ENCODE measurements at regions not wholly inside any gene's neighbourhood (a gene's known extent, or its start where the extent isn't known, plus 50 kb on each side); places are given as distances from the start of the nearest gene placed in this dataset.
A peak's percentile ranks its signal among the peaks of the same experiment; 100 is the strongest.

DNA sequence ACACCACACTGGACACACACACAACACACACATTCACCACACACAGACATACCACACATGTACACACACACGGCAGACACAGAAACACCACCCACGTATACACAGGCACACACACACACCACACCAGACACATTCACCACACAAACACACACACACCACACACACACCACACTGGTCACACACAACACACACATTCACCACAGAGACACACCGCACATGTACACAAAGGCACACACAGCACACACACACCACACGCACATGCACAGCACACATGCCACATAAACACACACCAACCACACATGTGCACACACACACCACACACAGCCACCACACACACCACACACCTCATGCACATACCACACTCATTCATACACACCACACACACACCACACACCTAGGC is 84.2 kb upstream of the PRR5 start:
- Histone ChIP-seq H3K9me3 (ENCODE audit: control insufficient read depth in 2 of 3, insufficient read depth in 1 of 3, low read length in 3 of 3) (peaks cover 0 to 6% (median 0%) of the 10 kb centered on the region in 3 donors), H3K27ac (ENCODE audit: low read depth in 2 of 2, low read length in 2 of 2) (no peak overlapping the region), H3K4me3 (ENCODE audit: low read length in 3 of 3) (no peak overlapping the region), H3K9ac (ENCODE audit: low read length in 3 of 3) (no peak overlapping the region), H3K27me3 (ENCODE audit: control insufficient read depth, insufficient read depth, low read length) (peaks cover 3% of the 10 kb centered on the region), H3K4me1 (ENCODE audit: control insufficient read depth in 2 of 3, insufficient read depth in 2 of 3, low read depth in 1 of 3, low read length in 3 of 3) (peaks cover 0 to 4% (median 0%) of the 10 kb centered on the region in 3 donors), H3K36me3 (ENCODE audit: control insufficient read depth in 2 of 3, insufficient read depth in 3 of 3, low read length in 3 of 3) (no peaks in the 10 kb centered on the region)
- FAIRE-seq, result no peak
- TF ChIP-seq CTCF (IDR thresholded peaks at IDR 0.05; ENCODE audit: borderline replicate concordance, extremely low read depth, insufficient read depth), result no peak
- peak in 1 of 5 donors; percentile 30 for DNase-seq
- intact Hi-C loops (cut with DNase I), result no loop called here

GRCh38 chr22:44616882-44617655 is 84.9 kb upstream of the PRR5 start:
- DNase-seq (peak in 2 of 5 donors; percentile 54 to 77), FAIRE-seq (no peak)
- Histone ChIP-seq H3K36me3 (ENCODE audit: control insufficient read depth in 2 of 3, insufficient read depth in 3 of 3, low read length in 3 of 3) (no peaks in the 10 kb centered on the region), H3K9ac (ENCODE audit: low read length in 3 of 3) (no peak overlapping the region), H3K4me1 (ENCODE audit: control insufficient read depth in 2 of 3, insufficient read depth in 2 of 3, low read depth in 1 of 3, low read length in 3 of 3) (peaks cover 0 to 4% (median 0%) of the 10 kb centered on the region in 3 donors), H3K27ac (ENCODE audit: low read depth in 2 of 2, low read length in 2 of 2) (no peak overlapping the region), H3K9me3 (ENCODE audit: control insufficient read depth in 2 of 3, insufficient read depth in 1 of 3, low read length in 3 of 3) (peaks cover 0 to 6% (median 0%) of the 10 kb centered on the region in 3 donors), H3K4me3 (ENCODE audit: low read length in 3 of 3) (no peak overlapping the region), H3K27me3 (ENCODE audit: control insufficient read depth, insufficient read depth, low read length) (peaks cover 3% of the 10 kb centered on the region)
- intact Hi-C loops (cut with DNase I), result no loop called here
- TF ChIP-seq CTCF (IDR thresholded peaks at IDR 0.05; ENCODE audit: borderline replicate concordance, extremely low read depth, insufficient read depth), result no peak

GRCh38 chr22:44616461-44616860 is 85.5 kb upstream of the PRR5 start:
- H3K9ac ChIP-seq (ENCODE audit: low read length in 3 of 3), result no peak overlapping the region
- no peak for DNase-seq
- no peak for FAIRE-seq
- no peak overlapping the region for H3K27ac ChIP-seq (ENCODE audit: low read depth in 2 of 2, low read length in 2 of 2)
- peaks cover 0 to 12% (median 0%) of the 10 kb centered on the region in 3 donors for H3K9me3 ChIP-seq (ENCODE audit: control insufficient read depth in 2 of 3, insufficient read depth in 1 of 3, low read length in 3 of 3)
- intact Hi-C loops (cut with DNase I), result no loop called here
- no peaks in the 10 kb centered on the region for H3K36me3 ChIP-seq (ENCODE audit: control insufficient read depth in 2 of 3, insufficient read depth in 3 of 3, low read length in 3 of 3)
- H3K27me3 ChIP-seq (ENCODE audit: control insufficient read depth, insufficient read depth, low read length), result peaks cover 3% of the 10 kb centered on the region
- peaks cover 0 to 4% (median 0%) of the 10 kb centered on the region in 3 donors for H3K4me1 ChIP-seq (ENCODE audit: control insufficient read depth in 2 of 3, insufficient read depth in 2 of 3, low read depth in 1 of 3, low read length in 3 of 3)
- no peak for TF ChIP-seq CTCF (IDR thresholded peaks at IDR 0.05; ENCODE audit: borderline replicate concordance, extremely low read depth, insufficient read depth)
- H3K4me3 ChIP-seq (ENCODE audit: low read length in 3 of 3), result no peak overlapping the region
